ENCODE measurements at regions not wholly inside any gene's neighbourhood (a gene's known extent, or its start where the extent isn't known, plus 50 kb on each side); places are given as distances from the start of the nearest gene placed in this dataset.

DNA sequence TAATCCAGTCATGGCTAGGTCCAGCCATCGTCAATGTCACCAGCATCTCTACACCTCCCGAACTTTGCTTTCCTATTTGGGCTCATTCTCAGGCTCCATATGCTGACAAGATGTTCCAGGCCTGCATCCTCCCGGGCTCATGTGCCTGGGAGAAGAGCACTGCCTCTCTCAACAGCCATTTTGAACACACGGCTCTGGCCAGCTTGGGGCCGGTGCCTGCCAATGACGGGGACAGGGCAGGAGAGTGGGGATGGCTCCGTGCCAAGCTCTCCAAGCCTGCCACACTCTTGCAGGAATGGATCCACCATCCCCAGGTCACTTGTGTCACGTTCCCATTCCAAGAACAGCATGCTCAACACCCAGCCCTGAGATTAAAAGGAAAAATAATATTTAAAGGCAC, 61.4 kb upstream of the PAX7 start:
- Histone ChIP-seq H3K9me3 (ENCODE audit: control insufficient read depth in 1 of 2, insufficient read depth in 1 of 2, low read depth in 1 of 2, low read length in 2 of 2) (no peaks in the 10 kb centered on the region), H2AFZ (ENCODE audit: low read depth, low read length, poor library complexity, severe bottlenecking) (no peak overlapping the region), H3K79me2 (ENCODE audit: insufficient read depth, low read length) (no peaks in the 10 kb centered on the region), H3K9me2 (ENCODE audit: insufficient read depth) (no peaks in the 10 kb centered on the region), H3K9ac (ENCODE audit: low read length) (no peak overlapping the region), H3K27me3 (ENCODE audit: insufficient read depth, low read length) (peaks cover 4% of the 10 kb centered on the region; the same call in 1 of the 2 replicates), H3K4me3 (replicated peaks in 1 of 2; ENCODE audit: low read depth in 1 of 2, low read length in 2 of 2) (no peak overlapping the region), H3K36me3 (ENCODE audit: control insufficient read depth in 1 of 2, insufficient read depth in 2 of 2, low read length in 2 of 2) (no peaks in the 10 kb centered on the region), H3K27ac (ENCODE audit: low read depth, low read length) (no peak overlapping the region), H3K4me1 (ENCODE audit: control insufficient read depth in 1 of 2, insufficient read depth in 2 of 2, low read length in 2 of 2) (no peaks in the 10 kb centered on the region), H3K4me2 (ENCODE audit: low read length) (no peak overlapping the region), H4K20me1 (ENCODE audit: insufficient read depth) (no peaks in the 10 kb centered on the region)
- ChIA-PET RAD21 (ENCODE audit: low non-redundant PET in 1 of 2, low total read pairs in 2 of 2, uncharacterized antibody in 2 of 2, unreplicated experiment in 2 of 2) (no interaction called here), CTCF (interaction anchor here (0.6 kb wide), 1 partner anchor 13 kb away, joined by 3 read pairs; no protein-coding TSS in a partner anchor), POLR2A (no interaction called here)
- ATAC-seq, result no peak
- DNase-seq (ENCODE audit: low read depth, low spot score), result no peak
- intact Hi-C loops (cut with micrococcal nuclease), result no loop called here
- TF ChIP-seq JUND (IDR thresholded peaks at IDR 0.05), result no peak
- no peak for TF ChIP-seq ZBTB33 (IDR thresholded peaks at IDR 0.05; ENCODE audit: extremely low read depth, insufficient replicate concordance, low read length)
- TF ChIP-seq SIN3A (IDR thresholded peaks at IDR 0.05; ENCODE audit: low read depth), result no peak
- no peak for TF ChIP-seq RAD21 (IDR thresholded peaks at IDR 0.05; ENCODE audit: low read depth)
- no peak for TF ChIP-seq CEBPB (IDR thresholded peaks at IDR 0.05; ENCODE audit: low read depth)
- no peak for TF ChIP-seq POLR2AphosphoS5 (IDR thresholded peaks at IDR 0.05; ENCODE audit: low read depth, low read length)
- TF ChIP-seq, protein P1, sequence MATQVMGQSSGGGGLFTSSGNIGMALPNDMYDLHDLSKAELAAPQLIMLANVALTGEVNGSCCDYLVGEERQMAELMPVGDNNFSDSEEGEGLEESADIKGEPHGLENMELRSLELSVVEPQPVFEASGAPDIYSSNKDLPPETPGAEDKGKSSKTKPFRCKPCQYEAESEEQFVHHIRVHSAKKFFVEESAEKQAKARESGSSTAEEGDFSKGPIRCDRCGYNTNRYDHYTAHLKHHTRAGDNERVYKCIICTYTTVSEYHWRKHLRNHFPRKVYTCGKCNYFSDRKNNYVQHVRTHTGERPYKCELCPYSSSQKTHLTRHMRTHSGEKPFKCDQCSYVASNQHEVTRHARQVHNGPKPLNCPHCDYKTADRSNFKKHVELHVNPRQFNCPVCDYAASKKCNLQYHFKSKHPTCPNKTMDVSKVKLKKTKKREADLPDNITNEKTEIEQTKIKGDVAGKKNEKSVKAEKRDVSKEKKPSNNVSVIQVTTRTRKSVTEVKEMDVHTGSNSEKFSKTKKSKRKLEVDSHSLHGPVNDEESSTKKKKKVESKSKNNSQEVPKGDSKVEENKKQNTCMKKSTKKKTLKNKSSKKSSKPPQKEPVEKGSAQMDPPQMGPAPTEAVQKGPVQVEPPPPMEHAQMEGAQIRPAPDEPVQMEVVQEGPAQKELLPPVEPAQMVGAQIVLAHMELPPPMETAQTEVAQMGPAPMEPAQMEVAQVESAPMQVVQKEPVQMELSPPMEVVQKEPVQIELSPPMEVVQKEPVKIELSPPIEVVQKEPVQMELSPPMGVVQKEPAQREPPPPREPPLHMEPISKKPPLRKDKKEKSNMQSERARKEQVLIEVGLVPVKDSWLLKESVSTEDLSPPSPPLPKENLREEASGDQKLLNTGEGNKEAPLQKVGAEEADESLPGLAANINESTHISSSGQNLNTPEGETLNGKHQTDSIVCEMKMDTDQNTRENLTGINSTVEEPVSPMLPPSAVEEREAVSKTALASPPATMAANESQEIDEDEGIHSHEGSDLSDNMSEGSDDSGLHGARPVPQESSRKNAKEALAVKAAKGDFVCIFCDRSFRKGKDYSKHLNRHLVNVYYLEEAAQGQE (IDR thresholded peaks at IDR 0.05; ENCODE audit: low read depth), result no peak
- BruUV-seq (replicated peaks), result no TSS peak

Measured in HCT116 (cell line).